Kidney tubule cell (primary cell): ENCODE measurements at regions not wholly inside any gene's neighbourhood (a gene's known extent, or its start where the extent isn't known, plus 50 kb on each side); places are given as distances from the start of the nearest gene placed in this dataset.

Experiments
- DNase-seq: peaks from one replicate; pipeline ENCODE4 v3.0.0-alpha.2; 2018; ENCODE audit warnings: low spot score

- DNase-seq, result no peak
Observed at GRCh38 chr15:72919936-72920465, 132.3 kb upstream of the NEO1 start.

GRCh38 chr15:72916897-72917296, 133.3 kb upstream of the ADPGK start:
- DNase-seq, result peak; percentile 56

GRCh38 chr15:72916378-72916777, 132.8 kb upstream of the ADPGK start:
- no peak for DNase-seq

- DNase-seq, result no peak
Observed at GRCh38 chr15:72915843-72916242, 132.3 kb upstream of the ADPGK start.

GRCh38 chr15:72912996-72913395, 129.4 kb upstream of the ADPGK start:
- DNase-seq, result no peak

GRCh38 chr15:72912121-72912520, 128.6 kb upstream of the ADPGK start:
- DNase-seq, result no peak

- DNase-seq, result no peak
Observed at GRCh38 chr15:72911626-72912025, 128.1 kb upstream of the ADPGK start.

- DNase-seq, result no peak
Observed at GRCh38 chr15:72908713-72909112, 125.2 kb upstream of the ADPGK start.

- DNase-seq, result no peak
Observed at GRCh38 chr15:72907733-72908132, 124.2 kb upstream of the ADPGK start.

- no peak for DNase-seq
Observed at GRCh38 chr15:72902919-72903260, 119.3 kb upstream of the ADPGK start.

- peak; percentile 29 for DNase-seq
Observed at GRCh38 chr15:72902245-72902918, 118.8 kb upstream of the ADPGK start.

- no peak for DNase-seq
Observed at GRCh38 chr15:72892986-72893385, 109.4 kb upstream of the ADPGK start.

- no peak for DNase-seq
Observed at GRCh38 chr15:72890043-72890442, 106.5 kb upstream of the ADPGK start.

- no peak for DNase-seq
Observed at GRCh38 chr15:72889545-72889944, 106.0 kb upstream of the ADPGK start.

- no peak for DNase-seq
Observed at GRCh38 chr15:72888811-72889210, 105.3 kb upstream of the ADPGK start.

GRCh38 chr15:72888211-72888610, 104.7 kb upstream of the ADPGK start:
- DNase-seq, result no peak

- no peak for DNase-seq
Observed at GRCh38 chr15:72887376-72887775, 103.8 kb upstream of the ADPGK start.

GRCh38 chr15:72884311-72884710, 100.8 kb upstream of the ADPGK start:
- no peak for DNase-seq

GRCh38 chr15:72873379-72874233, 90.0 kb upstream of the ADPGK start:
- no peak for DNase-seq

GRCh38 chr15:72872066-72872845, 88.7 kb upstream of the ADPGK start:
- DNase-seq, result peak; percentile 4

GRCh38 chr15:72866866-72867616, 83.5 kb upstream of the ADPGK start:
- DNase-seq, result no peak

- DNase-seq, result peak; percentile 20
Observed at GRCh38 chr15:72866182-72866581, 82.6 kb upstream of the ADPGK start.
